ENCODE measurements at regions not wholly inside any gene's neighbourhood (a gene's known extent, or its start where the extent isn't known, plus 50 kb on each side); places are given as distances from the start of the nearest gene placed in this dataset.

GRCh38 chr11:79932612-79933011, 491.8 kb upstream of the TENM4 start:
- no peak for TF ChIP-seq CTCF (IDR thresholded peaks at IDR 0.05; ENCODE audit: poor library complexity)
- no peak for TF ChIP-seq EZH2phosphoT487 (IDR thresholded peaks at IDR 0.05; ENCODE audit: low read depth, severe bottlenecking, unreplicated experiment)
- no peak for TF ChIP-seq EZH2 (IDR thresholded peaks at IDR 0.05; ENCODE audit: borderline replicate concordance)
